AG04449 (cell line): ENCODE measurements at regions not wholly inside any gene's neighbourhood (a gene's known extent, or its start where the extent isn't known, plus 50 kb on each side); places are given as distances from the start of the nearest gene placed in this dataset.

Experiments
- CTCF ChIA-PET: fragments of 350-600 bp; formaldehyde crosslinking; extraction: SDS; loops from one replicate; lab custom pipeline; 2021; ENCODE audit warnings: antibody characterized with exemption; lab: Yijun Ruan, JAX
- POLR2A ChIA-PET: fragments of 400-600, 350-600 bp; formaldehyde crosslinking; extraction: SDS; loops from one replicate; lab custom pipeline; 2020; ENCODE audit warnings: antibody characterized with exemption, inconsistent platforms; lab: Yijun Ruan, JAX
- DNase-seq: peaks from one replicate; pipeline ENCODE4 v3.0.0-alpha.2; 2010; ENCODE audit warnings: low read depth, low spot score
- H3K4me3 ChIP-seq: 2 replicates; pipeline ENCODE4 v1.5.1; 2011; ENCODE audit warnings: low read depth, mild to moderate bottlenecking, control low read depth, low read length
- CTCF ChIP-seq: IDR thresholded peaks from one replicate; pipeline ENCODE4 v1.5.1; 2011; ENCODE audit warnings: mild to moderate bottlenecking, moderate library complexity, low read length, control low read depth, inconsistent platforms; ENCODE audit not compliant: insufficient read depth; ENCODE audit errors: missing control alignments

GRCh38 chr5:121024416-121025311, 560.6 kb downstream of the PRR16 start:
- no peak overlapping the region for H3K4me3 ChIP-seq
- no peak for TF ChIP-seq CTCF
- DNase-seq, result no peak
- CTCF ChIA-PET, result interaction anchor here (0.7 kb wide), 1 partner anchor 120 kb away, joined by 3 read pairs; no protein-coding TSS in a partner anchor
- POLR2A ChIA-PET, result no interaction called here

GRCh38 chr5:121025671-121026070, 561.6 kb downstream of the PRR16 start:
- POLR2A ChIA-PET, result no interaction called here
- CTCF ChIA-PET, result no interaction called here
- TF ChIP-seq CTCF, result no peak
- no peak for DNase-seq
- H3K4me3 ChIP-seq, result no peak overlapping the region

GRCh38 chr5:121027636-121028035, 563.5 kb downstream of the PRR16 start:
- POLR2A ChIA-PET, result no interaction called here

GRCh38 chr5:121029536-121030245, 565.6 kb downstream of the PRR16 start:
- no peak overlapping the region for H3K4me3 ChIP-seq
- POLR2A ChIA-PET, result no interaction called here
- no peak for TF ChIP-seq CTCF
- no peak for DNase-seq
- CTCF ChIA-PET, result no interaction called here

More at GRCh38 chr5:121027636-121028035, 563.5 kb downstream of the PRR16 start:
- DNase-seq, result no peak
- no peak for TF ChIP-seq CTCF
- CTCF ChIA-PET, result no interaction called here
- H3K4me3 ChIP-seq, result no peak overlapping the region

- no peak overlapping the region for H3K4me3 ChIP-seq
- CTCF ChIA-PET, result no interaction called here
- POLR2A ChIA-PET, result no interaction called here
- no peak for TF ChIP-seq CTCF
- no peak for DNase-seq
Observed at GRCh38 chr5:121031491-121031890, 567.4 kb downstream of the PRR16 start.

- DNase-seq, result no peak
- TF ChIP-seq CTCF, result no peak
- H3K4me3 ChIP-seq, result no peak overlapping the region
- ChIA-PET CTCF (no interaction called here), POLR2A (no interaction called here)
Observed at GRCh38 chr5:121033334-121033733, 569.2 kb downstream of the PRR16 start.
